GM19468 (cell line): ENCODE measurements at regions not wholly inside any gene's neighbourhood (a gene's known extent, or its start where the extent isn't known, plus 50 kb on each side); places are given as distances from the start of the nearest gene placed in this dataset.

ENCODE experiments used
- ATAC-seq: cut with Tn5 transposase; IDR thresholded peaks from one replicate; pipeline ENCODE4 v1.9.1; 2021; ENCODE audit warnings: mild to moderate bottlenecking, moderate library complexity, moderate number of reproducible peaks; ENCODE audit not compliant: unreplicated experiment; ENCODE audit errors: extremely low read depth

- no peak for ATAC-seq
Measured at GRCh38 chr6:150806790-150807189, 58.7 kb upstream of the MTHFD1L start.

- ATAC-seq = no peak
Measured at GRCh38 chr6:150813319-150813992, 52.0 kb upstream of the MTHFD1L start.

- ATAC-seq = no peak
Measured at GRCh38 chr6:150813993-150814359, 51.5 kb upstream of the MTHFD1L start.
